Endothelial cell of umbilical vein (primary cell): ENCODE measurements at regions not wholly inside any gene's neighbourhood (a gene's known extent, or its start where the extent isn't known, plus 50 kb on each side); places are given as distances from the start of the nearest gene placed in this dataset.

Experiments used
- BruUV-seq: library from RNA; stranded (reverse); fragments of 400-500 nt; replicated peaks from 2 replicates; lab custom pipeline; 2021; lab: Mats Ljungman, UMichigan
- CTCF ChIA-PET: fragments of 300-600, 350-600 bp; sonication (Branson Sonifier 250); formaldehyde crosslinking; loops from one replicate; lab custom pipeline; 2021; ENCODE audit warnings: antibody characterized with exemption, inconsistent platforms; lab: Charles Lee
- POLR2A ChIA-PET: fragments of 300-600, 350-600 bp; sonication (Branson Sonifier 250); formaldehyde crosslinking; loops from one replicate; lab custom pipeline; 2021; ENCODE audit warnings: antibody characterized with exemption, inconsistent platforms; lab: Charles Lee
- DNase-seq: peaks from one replicate; pipeline ENCODE4 v3.0.0-alpha.2; 2011; ENCODE audit warnings: low read depth, low spot score
- FAIRE-seq: peaks from 2 replicates; lab custom pipeline; 2011; peaks lifted over from hg19 to GRCh38; lab: Jason Lieb, UNC
- H2AFZ ChIP-seq: 2 replicates; pipeline ENCODE4 v1.6.0; 2012; ENCODE audit warnings: low read depth, low read length, control low read depth, inconsistent platforms
- H3K27ac ChIP-seq: 2 replicates; pipeline ENCODE4 v1.5.1; 2011; ENCODE audit warnings: low read depth, mild to moderate bottlenecking, control low read depth, low read length, moderate library complexity; ENCODE audit not compliant: insufficient read depth
- H3K27me3 ChIP-seq, 2 experiments: 2 replicates each; pipeline versions ENCODE4 v1.6.0 to v1.6.1; 2011; ENCODE audit warnings: low read length in 2 of 2, mixed read lengths in 1 of 2; ENCODE audit not compliant: control insufficient read depth in 2 of 2, insufficient read depth in 2 of 2
- H3K36me3 ChIP-seq, 2 experiments: 2 replicates in 1 of 2; 3 replicates in 1 of 2; pipeline ENCODE4 v1.5.1; 2011; ENCODE audit warnings: low read length in 2 of 2, mild to moderate bottlenecking in 1 of 2, moderate library complexity in 1 of 2; ENCODE audit not compliant: control insufficient read depth in 2 of 2, insufficient read depth in 2 of 2; ENCODE audit errors: extremely low read depth in 1 of 2
- H3K4me1 ChIP-seq: 3 replicates; pipeline ENCODE4 v1.5.1; 2011; ENCODE audit warnings: mild to moderate bottlenecking, low read length; ENCODE audit not compliant: control insufficient read depth, insufficient read depth; ENCODE audit errors: extremely low read depth
- H3K4me2 ChIP-seq: 2 replicates; pipeline ENCODE4 v1.6.1; 2011; ENCODE audit warnings: low read length, control low read depth, mixed read lengths; ENCODE audit not compliant: insufficient read depth
- H3K4me3 ChIP-seq, 3 experiments: fragments of 200-600 bp in 1 of 3; sonication (generic), shearing (Covaris generic) in 1 of 3; replicated peaks in 1 of 3; 2 replicates each; pipeline ENCODE4 v1.5.1; 2011 to 2016; ENCODE audit warnings: control low read depth in 3 of 3, low read length in 3 of 3, mild to moderate bottlenecking in 2 of 3, inconsistent platforms in 1 of 3, low read depth in 1 of 3, moderate library complexity in 1 of 3; ENCODE audit not compliant: insufficient read depth in 1 of 3
- H3K79me2 ChIP-seq: 2 replicates; pipeline ENCODE4 v1.6.0; 2012; ENCODE audit warnings: low read length, inconsistent platforms; ENCODE audit not compliant: control insufficient read depth, insufficient read depth
- H3K9ac ChIP-seq: replicated peaks from 2 replicates; pipeline ENCODE3; 2011; ENCODE audit warnings: low read length, control low read depth; ENCODE audit not compliant: insufficient read depth; ENCODE audit errors: extremely low read depth
- H3K9me1 ChIP-seq: replicated peaks from 3 replicates; pipeline ENCODE4 v1.6.0; 2011; ENCODE audit warnings: mild to moderate bottlenecking, low read length; ENCODE audit not compliant: control insufficient read depth, insufficient read depth; ENCODE audit errors: extremely low read depth
- H3K9me3 ChIP-seq: replicated peaks from 2 replicates; pipeline ENCODE4 v1.5.1; 2012; ENCODE audit warnings: low read length, inconsistent platforms; ENCODE audit not compliant: control insufficient read depth, insufficient read depth
- H4K20me1 ChIP-seq: replicated peaks from 2 replicates; pipeline ENCODE3; 2011; ENCODE audit warnings: mild to moderate bottlenecking, low read length; ENCODE audit not compliant: control insufficient read depth, insufficient read depth; ENCODE audit errors: extremely low read depth
- EZH2 ChIP-seq: IDR thresholded peaks from 2 replicates; pipeline ENCODE4 v1.6.1; 2012; ENCODE audit warnings: borderline replicate concordance, low read depth, mild to moderate bottlenecking, moderate library complexity, low read length, inconsistent platforms; ENCODE audit not compliant: severe bottlenecking
- FOS ChIP-seq: IDR thresholded peaks from 2 replicates; pipeline ENCODE4 v1.6.1; 2011; ENCODE audit warnings: mild to moderate bottlenecking, low read length, moderate library complexity, borderline replicate concordance; ENCODE audit not compliant: insufficient read depth
- GATA2 ChIP-seq: IDR thresholded peaks from 2 replicates; pipeline ENCODE4 v1.7.0; 2011; ENCODE audit warnings: low read depth, mild to moderate bottlenecking, moderate library complexity, mixed read lengths, low read length; ENCODE audit not compliant: insufficient read length, insufficient read depth
- JUN ChIP-seq: IDR thresholded peaks from 2 replicates; pipeline ENCODE4 v1.6.1; 2011; ENCODE audit warnings: borderline replicate concordance, low read depth; ENCODE audit not compliant: insufficient read length, insufficient read depth
- MYC ChIP-seq: IDR thresholded peaks from one replicate; pipeline ENCODE4 v1.6.1; 2011; ENCODE audit warnings: mild to moderate bottlenecking, low read depth, low read length
- POLR2A ChIP-seq: IDR thresholded peaks from 2 replicates; pipeline ENCODE4 v1.6.1; 2012; ENCODE audit warnings: low read depth, mild to moderate bottlenecking, control low read depth, low read length
- POLR2AphosphoS5 ChIP-seq: IDR thresholded peaks from 2 replicates; pipeline ENCODE4 v1.6.1; 2012; ENCODE audit warnings: low read depth, mild to moderate bottlenecking, control low read depth, low read length, moderate library complexity; ENCODE audit not compliant: insufficient read depth
- dilution Hi-C: fragments of 300-500 bp; cut with MboI; formaldehyde crosslinking; loops from one replicate; pipeline ENCODE4 v1.15.0; 2019; ENCODE audit warnings: low sequenced_read_pairs; ENCODE audit not compliant: extremely low pct_ligation_motif_present
- intact Hi-C: fragments of 100-400 bp; cut with micrococcal nuclease; formaldehyde crosslinking; loops from one replicate; pipeline ENCODE4 v1.10.0; 2022
- TF ChIP-seq, protein P1 (sequence below): IDR thresholded peaks from 2 replicates; pipeline ENCODE4 v1.6.1; 2011; ENCODE audit not compliant: insufficient read depth, insufficient read length
- TF ChIP-seq, protein P2 (sequence below), 2 donors: IDR thresholded peaks; 1 replicate in 1 of 2; 2 replicates in 1 of 2; pipeline ENCODE4 v1.5.1; 2011; ENCODE audit warnings: low read length in 2 of 2, mild to moderate bottlenecking in 2 of 2, moderate library complexity in 2 of 2, control low read depth in 1 of 2, inconsistent platforms in 1 of 2, low read depth in 1 of 2; ENCODE audit not compliant: insufficient read depth in 1 of 2; ENCODE audit errors: extremely low read depth in 1 of 2

DNA sequence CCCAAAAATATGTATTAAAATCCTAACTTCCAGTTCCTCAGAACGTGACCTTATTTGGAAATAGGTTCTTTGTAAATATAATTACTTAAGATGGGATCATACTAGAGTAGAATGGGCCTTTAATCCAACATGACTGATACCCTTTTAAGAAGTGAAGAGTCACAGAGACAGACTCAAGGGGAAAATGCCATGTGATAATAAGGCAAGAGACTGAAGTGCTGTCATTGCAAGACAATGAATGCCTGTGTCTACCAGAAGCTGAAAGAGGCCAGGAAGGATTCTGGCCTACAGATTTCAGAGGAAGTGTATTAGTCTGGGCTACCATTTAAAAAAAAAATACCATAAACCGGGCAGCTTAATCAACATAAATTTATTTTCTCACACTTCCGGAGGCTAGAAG, 85.9 kb upstream of the LRRC55 start:
- no peaks in the 10 kb centered on the region for H3K4me1 ChIP-seq
- H3K9me3 ChIP-seq = no peaks in the 10 kb centered on the region
- TF ChIP-seq POLR2A (no peak), POLR2AphosphoS5 (no peak), FOS (no peak), EZH2 (no peak), GATA2 (no peak), JUN (no peak), MYC (no peak)
- TF ChIP-seq, protein P1, sequence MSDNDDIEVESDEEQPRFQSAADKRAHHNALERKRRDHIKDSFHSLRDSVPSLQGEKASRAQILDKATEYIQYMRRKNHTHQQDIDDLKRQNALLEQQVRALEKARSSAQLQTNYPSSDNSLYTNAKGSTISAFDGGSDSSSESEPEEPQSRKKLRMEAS = no peak
- TF ChIP-seq, protein P2, sequence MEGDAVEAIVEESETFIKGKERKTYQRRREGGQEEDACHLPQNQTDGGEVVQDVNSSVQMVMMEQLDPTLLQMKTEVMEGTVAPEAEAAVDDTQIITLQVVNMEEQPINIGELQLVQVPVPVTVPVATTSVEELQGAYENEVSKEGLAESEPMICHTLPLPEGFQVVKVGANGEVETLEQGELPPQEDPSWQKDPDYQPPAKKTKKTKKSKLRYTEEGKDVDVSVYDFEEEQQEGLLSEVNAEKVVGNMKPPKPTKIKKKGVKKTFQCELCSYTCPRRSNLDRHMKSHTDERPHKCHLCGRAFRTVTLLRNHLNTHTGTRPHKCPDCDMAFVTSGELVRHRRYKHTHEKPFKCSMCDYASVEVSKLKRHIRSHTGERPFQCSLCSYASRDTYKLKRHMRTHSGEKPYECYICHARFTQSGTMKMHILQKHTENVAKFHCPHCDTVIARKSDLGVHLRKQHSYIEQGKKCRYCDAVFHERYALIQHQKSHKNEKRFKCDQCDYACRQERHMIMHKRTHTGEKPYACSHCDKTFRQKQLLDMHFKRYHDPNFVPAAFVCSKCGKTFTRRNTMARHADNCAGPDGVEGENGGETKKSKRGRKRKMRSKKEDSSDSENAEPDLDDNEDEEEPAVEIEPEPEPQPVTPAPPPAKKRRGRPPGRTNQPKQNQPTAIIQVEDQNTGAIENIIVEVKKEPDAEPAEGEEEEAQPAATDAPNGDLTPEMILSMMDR (IDR thresholded peaks at IDR 0.05; ENCODE audit: extremely low read depth in 1 of 2, insufficient read depth in 1 of 2, low read depth in 1 of 2, low read length in 2 of 2) = no peak
- CTCF ChIA-PET = no interaction called here
- BruUV-seq = no TSS peak
- no peak for DNase-seq
- FAIRE-seq = no peak
- no peaks in the 10 kb centered on the region for H3K79me2 ChIP-seq
- dilution Hi-C loops (no loop called here), intact Hi-C loops (no loop called here)
- POLR2A ChIA-PET = no interaction called here
- H3K27me3 ChIP-seq = peaks cover 0 to 2% of the 10 kb centered on the region in 2 experiments
- no peak overlapping the region for H2AFZ ChIP-seq
- no peak overlapping the region for H3K4me2 ChIP-seq
- H3K27ac ChIP-seq = no peak overlapping the region
- no peak overlapping the region for H3K9ac ChIP-seq
- no peak overlapping the region for H3K4me3 ChIP-seq
- H3K36me3 ChIP-seq = no peaks in the 10 kb centered on the region
- H3K9me1 ChIP-seq = no peaks in the 10 kb centered on the region
- H4K20me1 ChIP-seq = no peaks in the 10 kb centered on the region
